GM19239 (cell line): ENCODE measurements at regions not wholly inside any gene's neighbourhood (a gene's known extent, or its start where the extent isn't known, plus 50 kb on each side); places are given as distances from the start of the nearest gene placed in this dataset.

Experiments used
- DNase-seq: peaks from one replicate; pipeline ENCODE4 v3.0.0; 2011; ENCODE audit warnings: low spot score; ENCODE audit not compliant: insufficient read length
- FAIRE-seq: peaks from 2 replicates; lab custom pipeline; 2011; peaks lifted over from hg19 to GRCh38; lab: Jason Lieb, UNC

- no peak for DNase-seq
- FAIRE-seq = no peak
Measured at GRCh38 chr20:60970601-60971000, 281.5 kb upstream of the CDH4 start.

- FAIRE-seq = no peak
- no peak for DNase-seq
Measured at GRCh38 chr20:60974022-60974421, 278.0 kb upstream of the CDH4 start.

- DNase-seq (no peak), FAIRE-seq (no peak)
Measured at GRCh38 chr20:60974441-60974945, 277.6 kb upstream of the CDH4 start.

GRCh38 chr20:60976139-60976538 is 275.9 kb upstream of the CDH4 start:
- DNase-seq (no peak), FAIRE-seq (no peak)

GRCh38 chr20:60976913-60977312 is 275.1 kb upstream of the CDH4 start:
- DNase-seq (no peak), FAIRE-seq (no peak)

GRCh38 chr20:60977901-60978300 is 274.2 kb upstream of the CDH4 start:
- DNase-seq (no peak), FAIRE-seq (no peak)

- DNase-seq (no peak), FAIRE-seq (no peak)
Measured at GRCh38 chr20:60984666-60985065, 267.4 kb upstream of the CDH4 start.

GRCh38 chr20:60986506-60987156 is 265.4 kb upstream of the CDH4 start:
- no peak for FAIRE-seq

GRCh38 chr20:60990061-60990460 is 262.0 kb upstream of the CDH4 start:
- DNase-seq (no peak), FAIRE-seq (no peak)

More at GRCh38 chr20:60986506-60987156, 265.4 kb upstream of the CDH4 start:
- DNase-seq = no peak

- no peak for FAIRE-seq
- DNase-seq = no peak
Measured at GRCh38 chr20:60990643-60991042, 261.4 kb upstream of the CDH4 start.

- DNase-seq = no peak
- FAIRE-seq = no peak
Measured at GRCh38 chr20:60993433-60994044, 258.5 kb upstream of the CDH4 start.

- DNase-seq = no peak
- no peak for FAIRE-seq
Measured at GRCh38 chr20:60999250-60999649, 252.8 kb upstream of the CDH4 start.

- no peak for DNase-seq
- FAIRE-seq = no peak
Measured at GRCh38 chr20:61002090-61002489, 250.0 kb upstream of the CDH4 start.

GRCh38 chr20:61014491-61014890 is 237.6 kb upstream of the CDH4 start:
- FAIRE-seq = no peak
- no peak for DNase-seq

- FAIRE-seq (no peak), DNase-seq (no peak)
Measured at GRCh38 chr20:61015602-61016001, 236.5 kb upstream of the CDH4 start.

GRCh38 chr20:61019322-61019721 is 232.7 kb upstream of the CDH4 start:
- FAIRE-seq = no peak

GRCh38 chr20:61023612-61024011 is 228.4 kb upstream of the CDH4 start:
- DNase-seq (no peak), FAIRE-seq (no peak)

More at GRCh38 chr20:61019322-61019721, 232.7 kb upstream of the CDH4 start:
- DNase-seq = no peak

GRCh38 chr20:61024390-61024789 is 227.7 kb upstream of the CDH4 start:
- DNase-seq = no peak
- FAIRE-seq = no peak

GRCh38 chr20:61025536-61025935 is 226.5 kb upstream of the CDH4 start:
- DNase-seq = no peak
- no peak for FAIRE-seq

GRCh38 chr20:61026173-61026572 is 225.9 kb upstream of the CDH4 start:
- no peak for FAIRE-seq

GRCh38 chr20:61026731-61027130 is 225.3 kb upstream of the CDH4 start:
- DNase-seq (no peak), FAIRE-seq (no peak)

More at GRCh38 chr20:61026173-61026572, 225.9 kb upstream of the CDH4 start:
- no peak for DNase-seq

GRCh38 chr20:61027218-61027617 is 224.8 kb upstream of the CDH4 start:
- DNase-seq = no peak
- no peak for FAIRE-seq
